Medulla oblongata (tissue), 1 donor: ENCODE measurements at regions not wholly inside any gene's neighbourhood (a gene's known extent, or its start where the extent isn't known, plus 50 kb on each side); places are given as distances from the start of the nearest gene placed in this dataset.

ENCODE experiments used
- DNase-seq: peaks from one replicate; pipeline ENCODE4 v3.0.0-alpha.2; 2015; ENCODE audit errors: extremely low spot score

DNA sequence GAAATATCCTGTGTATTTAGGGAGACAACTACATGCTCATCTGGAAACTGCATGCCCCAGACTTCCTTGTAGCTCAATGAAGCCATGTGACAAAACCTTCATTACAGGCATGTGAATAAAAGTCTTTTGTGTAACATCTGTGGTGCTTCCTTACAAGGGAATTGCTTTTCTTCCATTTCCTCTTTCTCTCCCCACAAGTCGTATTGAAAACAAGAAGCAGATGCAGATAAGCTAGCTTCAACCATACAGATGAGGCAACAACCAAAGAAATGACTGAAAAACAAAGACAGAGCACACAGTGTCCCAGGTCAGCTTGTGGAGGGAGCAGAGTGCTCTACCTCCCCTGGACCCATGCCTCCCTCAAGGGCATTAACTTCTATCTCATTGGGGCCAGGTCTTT is 115.8 kb upstream of the INPP4B start:
- peak; percentile 88 for DNase-seq

DNA sequence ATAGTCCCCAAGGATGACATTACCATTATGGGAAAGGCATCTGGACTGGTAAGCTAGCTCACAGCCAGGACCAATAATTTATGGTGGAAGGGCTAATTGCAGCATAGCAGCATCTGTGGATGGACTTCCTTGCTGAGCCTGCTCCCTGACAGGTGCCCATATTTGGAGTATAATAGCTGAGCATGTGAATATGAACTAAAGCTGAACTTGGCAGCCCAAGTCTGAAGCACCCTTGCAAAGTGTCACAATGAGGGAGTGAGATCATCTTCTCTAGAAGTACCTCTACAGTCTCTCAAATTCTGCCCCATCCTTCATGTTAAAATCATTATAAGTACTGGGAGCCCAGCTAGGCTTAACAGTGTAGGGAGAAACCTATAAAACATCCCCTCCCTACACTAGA is 128.2 kb upstream of the INPP4B start:
- DNase-seq, result no peak

DNA sequence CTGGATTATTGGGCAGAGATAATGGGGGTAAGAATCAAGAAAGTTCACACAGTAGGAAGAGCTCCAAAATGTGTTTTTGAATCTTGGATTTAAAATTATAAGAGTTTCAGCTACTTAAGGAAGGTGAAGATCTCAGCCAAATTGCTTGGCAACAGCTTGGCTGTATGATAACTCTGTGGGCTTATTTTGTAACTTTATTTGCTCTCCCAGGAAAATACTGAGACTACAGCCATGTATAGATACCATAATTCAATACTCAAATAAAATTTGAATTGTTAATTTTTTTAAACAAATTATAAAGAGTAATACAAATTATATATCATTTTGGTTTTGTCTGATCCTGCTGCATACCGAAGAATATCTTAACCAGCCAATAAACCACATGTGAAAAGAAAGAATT is 129.5 kb upstream of the INPP4B start:
- DNase-seq, result no peak

DNA sequence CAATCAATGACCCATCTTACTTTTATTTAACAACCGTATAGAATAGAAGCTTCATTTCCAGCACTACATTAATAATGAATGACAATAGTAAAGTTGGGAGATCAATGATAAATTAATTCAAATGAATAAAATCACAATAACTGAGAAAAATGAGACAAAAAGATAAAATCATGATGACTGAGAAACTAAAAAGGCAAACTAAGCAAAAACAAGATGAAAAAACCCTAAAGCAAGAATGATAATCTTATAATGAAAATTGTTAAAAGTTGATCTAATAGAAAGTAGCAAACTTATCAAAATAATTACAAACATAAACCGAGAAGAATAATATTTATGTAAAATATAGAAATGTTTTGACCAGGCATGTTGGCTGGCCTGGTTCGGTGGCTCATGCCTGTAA is 130.4 kb upstream of the INPP4B start:
- no peak for DNase-seq

DNA sequence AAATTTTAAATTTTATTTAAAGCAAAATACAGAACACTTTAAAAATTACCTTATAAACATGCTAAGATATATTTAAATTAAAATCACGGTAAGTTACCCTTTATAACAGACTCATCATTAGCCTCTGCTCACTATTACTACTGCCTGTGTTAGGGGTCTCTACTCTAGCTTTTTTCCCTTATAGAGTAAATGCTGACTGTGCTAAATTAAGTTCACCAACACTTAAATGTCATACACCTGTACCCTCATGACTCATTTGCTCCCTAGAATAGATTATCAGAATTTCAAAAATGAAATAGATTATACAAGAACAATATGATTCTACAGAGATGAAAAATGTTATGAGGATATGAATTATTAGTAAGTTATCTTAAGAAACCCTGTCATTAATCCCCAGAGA is 131.1 kb upstream of the INPP4B start:
- no peak for DNase-seq

DNA sequence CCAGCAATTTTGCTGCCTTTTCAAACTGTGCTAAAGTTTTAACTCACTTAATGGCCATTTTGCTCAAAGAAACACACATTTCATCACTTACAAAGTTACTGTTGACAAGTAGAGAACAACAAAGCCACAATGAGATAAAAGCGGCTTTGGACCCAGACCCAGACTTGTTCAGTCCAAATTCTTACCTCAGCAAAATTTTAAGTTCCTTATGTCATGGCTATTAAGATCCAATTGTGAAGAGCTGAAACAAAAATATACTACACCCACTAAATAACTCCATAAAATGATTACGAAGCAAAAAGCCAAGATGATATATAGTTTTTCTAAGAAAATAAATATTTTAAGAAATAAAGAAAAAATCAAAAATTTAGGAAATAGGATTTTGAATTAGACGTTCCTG is 137.0 kb upstream of the INPP4B start:
- no peak for DNase-seq

DNA sequence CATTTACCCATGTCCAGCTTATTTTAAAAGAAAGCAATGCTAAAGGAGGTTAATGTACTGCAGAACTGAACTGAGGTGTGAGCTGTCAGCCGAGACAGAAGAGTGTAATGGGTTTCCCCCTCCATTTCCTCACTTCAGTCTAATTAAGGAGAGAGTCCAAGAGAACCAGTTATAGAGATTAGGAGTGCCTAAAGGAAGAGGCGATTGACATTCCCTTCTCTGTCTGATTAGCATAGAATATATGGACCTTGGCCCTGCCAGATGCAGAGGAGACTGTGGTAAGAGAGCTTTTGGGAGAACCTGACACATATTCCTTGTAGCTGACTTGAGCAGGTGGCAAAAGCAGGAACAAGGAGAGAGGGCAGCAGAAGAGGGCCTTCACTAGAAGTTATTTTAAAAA is 137.5 kb upstream of the INPP4B start:
- DNase-seq, result no peak

DNA sequence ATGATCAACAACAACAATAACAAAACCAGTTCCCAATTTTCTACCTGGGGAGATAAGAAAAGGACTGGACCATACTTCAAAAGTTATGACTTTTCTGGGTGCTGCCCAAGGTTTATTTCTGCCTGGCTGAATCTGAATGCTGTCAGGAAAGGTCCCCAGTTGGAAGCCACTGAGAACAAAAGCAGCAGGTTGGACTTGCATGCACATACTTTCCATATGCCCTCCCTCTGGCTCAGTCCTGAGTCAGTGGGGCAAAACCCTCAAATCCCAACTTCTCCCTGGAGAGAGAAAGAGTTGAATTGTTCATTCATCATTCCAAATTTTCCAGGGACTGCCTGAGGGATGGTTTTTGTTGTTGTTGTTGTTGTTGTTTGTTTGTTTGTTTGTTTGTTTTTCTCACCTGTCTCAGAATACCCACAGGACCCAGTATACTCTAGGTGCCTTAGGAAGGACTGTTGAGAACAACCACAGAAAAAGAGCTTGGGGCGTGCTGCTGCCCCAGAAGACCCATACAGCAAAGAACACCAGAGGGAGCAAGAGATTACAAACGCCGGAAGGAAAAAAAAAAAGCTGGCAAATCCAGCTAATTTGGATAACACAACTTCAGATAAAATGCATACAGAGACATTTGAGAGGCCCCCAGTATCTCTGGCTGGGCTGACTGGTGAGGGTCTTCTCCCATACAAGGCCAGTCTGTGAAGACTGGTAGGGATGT is 138.9 kb upstream of the INPP4B start:
- no peak for DNase-seq

DNA sequence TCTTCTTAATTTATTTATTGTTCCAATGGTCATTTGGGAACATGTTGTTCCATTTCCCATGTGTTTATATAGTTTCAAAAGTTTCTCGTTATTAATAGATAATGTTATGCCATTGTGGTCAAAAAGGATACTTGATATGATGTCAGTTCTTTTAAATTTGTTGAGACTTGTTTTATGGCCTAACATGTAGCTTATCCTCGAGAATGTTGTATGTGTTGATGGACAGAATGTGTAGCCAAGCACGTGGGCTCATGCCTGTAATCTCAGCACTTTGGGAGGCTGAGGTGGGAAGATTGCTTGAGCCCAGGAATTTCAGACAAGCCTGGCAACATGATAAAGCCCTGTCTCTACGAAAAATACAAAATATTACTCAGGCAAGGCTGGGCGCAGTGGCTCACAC is 168.5 kb upstream of the USP38 start:
- no peak for DNase-seq

DNA sequence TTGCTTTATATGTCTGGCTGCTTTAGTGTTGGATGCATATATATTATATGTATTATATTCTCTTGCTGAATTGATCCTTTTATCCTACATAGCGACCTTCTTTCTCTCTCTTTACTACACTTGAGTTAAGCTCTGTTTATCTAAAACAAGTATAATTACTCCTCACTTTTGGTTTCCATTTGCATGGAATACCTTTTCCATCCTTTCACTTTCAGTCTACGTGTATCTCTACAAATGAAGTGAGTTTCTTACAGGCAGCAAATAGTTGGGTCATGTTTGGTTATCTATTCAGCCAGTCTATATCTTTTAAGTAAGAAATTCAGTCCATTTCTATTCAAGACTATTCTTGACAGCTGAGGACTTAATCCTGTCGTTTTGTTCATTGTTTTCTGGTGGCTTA is 167.5 kb upstream of the USP38 start:
- no peak for DNase-seq

DNA sequence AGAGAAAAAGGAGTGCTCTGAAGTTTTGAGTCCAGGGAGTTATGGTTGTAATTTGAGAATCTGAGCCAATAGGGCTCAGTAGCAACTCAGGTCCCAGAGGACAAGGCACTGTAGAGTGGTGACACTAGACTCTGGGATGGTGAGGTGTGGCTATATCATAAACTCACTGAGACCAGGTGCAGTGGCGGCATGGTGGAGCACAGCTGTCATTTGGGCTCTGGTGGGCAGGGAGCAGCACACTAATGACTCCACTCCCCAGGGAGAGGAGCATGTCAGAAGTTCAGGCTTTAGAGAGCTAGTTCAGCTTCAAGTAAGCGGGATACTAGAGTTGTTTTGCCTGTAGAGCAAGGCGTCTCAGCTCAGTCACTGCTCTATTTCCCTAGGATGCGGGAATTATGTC is 165.4 kb upstream of the USP38 start:
- no peak for DNase-seq

DNA sequence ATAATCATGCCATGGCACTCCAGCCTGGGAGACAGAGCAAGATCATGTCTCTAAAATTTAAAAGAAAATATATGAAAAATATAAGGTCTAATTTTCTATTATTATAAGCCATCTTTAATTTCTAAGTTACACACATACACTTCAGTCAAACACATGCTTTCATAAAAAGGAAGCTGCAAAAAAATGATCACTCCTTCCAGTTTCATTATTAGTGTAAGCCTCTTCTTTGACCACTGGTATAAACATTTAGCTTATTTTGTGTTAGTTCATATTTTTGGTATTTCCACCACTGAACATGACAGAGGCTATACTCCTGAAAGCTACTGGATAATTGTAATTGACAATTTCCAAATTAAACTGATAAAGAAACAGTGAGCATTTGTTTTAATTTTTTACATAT is 163.3 kb upstream of the USP38 start:
- DNase-seq, result peak; percentile 47

DNA sequence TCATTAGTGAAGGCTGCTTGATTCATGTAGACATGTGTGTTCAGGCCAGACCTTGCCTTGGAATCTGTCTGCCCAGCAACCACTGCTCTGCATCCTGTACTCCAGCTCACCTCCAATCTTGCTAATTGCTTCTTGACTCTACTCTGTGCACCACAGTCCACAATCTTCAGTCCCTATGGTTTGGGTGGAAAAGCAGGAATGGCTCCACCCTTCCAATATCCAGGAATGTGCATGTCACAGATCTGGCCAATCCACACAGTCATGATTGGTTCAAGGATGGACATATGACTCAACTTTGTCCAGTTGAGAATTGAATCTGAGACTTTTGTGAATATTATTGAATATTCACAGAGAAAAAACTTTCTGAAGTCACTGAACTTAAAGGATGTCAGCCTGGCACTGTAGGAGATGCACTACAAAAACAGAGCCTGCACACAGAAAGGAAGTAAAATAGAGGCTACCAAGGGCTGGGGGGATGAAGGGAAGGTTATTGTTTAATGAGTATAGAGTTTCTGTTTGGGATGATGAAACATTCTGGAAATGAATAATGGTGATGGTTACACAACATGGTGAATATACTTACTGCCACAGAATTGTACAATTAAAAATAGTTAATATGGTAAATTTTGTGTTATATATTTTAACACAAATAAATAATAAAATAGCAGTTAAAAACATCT is 161.3 kb upstream of the USP38 start:
- DNase-seq, result no peak

DNA sequence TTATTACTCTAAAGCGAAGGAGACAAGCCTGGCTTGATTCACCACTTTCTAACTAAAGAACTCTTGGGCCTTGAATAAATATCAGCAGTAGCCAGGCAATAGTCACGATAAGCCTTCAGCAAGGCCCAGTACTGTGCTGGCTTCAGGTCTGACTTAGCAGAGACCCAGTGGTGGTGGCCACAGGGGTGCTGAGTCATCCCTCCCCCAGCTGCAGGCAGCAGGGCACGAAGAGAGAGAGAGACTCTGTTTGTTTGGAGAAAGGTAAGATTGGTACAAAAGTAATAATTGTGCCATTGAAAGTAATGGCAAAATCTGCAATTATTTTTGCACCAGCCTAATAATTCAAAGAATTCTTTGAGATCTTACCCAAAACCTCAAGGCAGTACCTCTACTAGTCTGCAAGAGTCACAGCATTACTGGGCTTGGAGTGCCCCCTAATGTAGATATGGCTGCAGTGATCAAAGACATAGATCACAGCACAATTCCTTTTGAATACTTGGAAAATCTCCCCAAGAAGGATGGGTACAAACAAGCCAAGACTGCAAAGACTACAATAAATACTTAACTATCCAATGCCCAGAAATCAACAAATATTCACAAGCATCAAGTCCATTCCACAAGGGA is 159.5 kb upstream of the USP38 start:
- peak; percentile 57 for DNase-seq

DNA sequence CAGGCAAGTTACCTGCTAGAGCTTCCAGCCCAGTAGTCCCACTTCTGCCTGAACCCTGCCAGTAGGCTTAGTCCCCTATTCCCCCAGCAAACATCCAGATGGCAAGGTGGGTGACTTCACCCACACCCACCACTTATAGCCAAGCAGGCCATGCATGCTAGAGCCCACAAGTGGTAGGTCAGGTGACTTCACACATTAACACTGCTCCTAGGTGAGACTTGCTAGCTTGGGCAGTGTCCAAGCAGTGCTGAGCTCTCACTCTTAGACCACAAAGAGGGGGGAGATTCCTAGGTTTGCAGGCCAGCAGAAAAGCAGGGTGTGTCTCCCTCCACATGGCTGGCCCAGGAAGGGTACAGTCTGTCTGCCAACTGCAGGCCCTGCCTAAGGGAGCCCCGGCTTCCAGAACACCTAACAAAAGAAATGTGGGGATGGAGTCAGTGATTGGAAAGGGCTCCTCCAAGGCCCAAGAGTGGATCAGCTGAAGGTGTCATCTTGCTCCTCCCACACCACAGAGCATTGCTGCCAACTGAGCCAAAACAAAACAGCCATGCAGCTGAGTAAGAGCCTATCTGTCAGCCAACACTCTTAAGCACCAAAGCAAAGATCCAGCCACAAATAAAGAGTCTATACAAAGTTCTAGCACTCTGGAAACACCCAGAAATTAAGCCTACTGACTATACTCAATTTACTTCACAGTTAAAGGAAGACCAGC is 158.1 kb upstream of the USP38 start:
- no peak for DNase-seq

DNA sequence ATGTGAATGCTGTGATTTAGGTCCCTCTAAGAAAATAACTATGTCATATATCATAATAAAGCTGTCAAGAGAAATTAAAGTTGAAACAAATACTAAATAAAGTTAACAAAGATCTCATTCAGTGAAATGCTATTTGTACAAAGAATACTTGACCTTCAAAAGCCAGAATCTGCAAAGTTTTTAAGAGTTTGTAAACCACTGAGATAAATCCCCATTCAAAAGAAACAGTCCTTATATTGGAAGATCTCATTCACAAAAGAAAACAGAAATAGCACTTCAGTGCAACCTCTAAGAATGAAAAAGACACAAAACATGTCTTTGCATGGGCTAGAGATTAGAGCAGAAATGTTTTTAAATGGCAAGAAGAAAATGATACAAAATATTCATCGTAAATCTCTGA is 149.1 kb upstream of the USP38 start:
- no peak for DNase-seq

DNA sequence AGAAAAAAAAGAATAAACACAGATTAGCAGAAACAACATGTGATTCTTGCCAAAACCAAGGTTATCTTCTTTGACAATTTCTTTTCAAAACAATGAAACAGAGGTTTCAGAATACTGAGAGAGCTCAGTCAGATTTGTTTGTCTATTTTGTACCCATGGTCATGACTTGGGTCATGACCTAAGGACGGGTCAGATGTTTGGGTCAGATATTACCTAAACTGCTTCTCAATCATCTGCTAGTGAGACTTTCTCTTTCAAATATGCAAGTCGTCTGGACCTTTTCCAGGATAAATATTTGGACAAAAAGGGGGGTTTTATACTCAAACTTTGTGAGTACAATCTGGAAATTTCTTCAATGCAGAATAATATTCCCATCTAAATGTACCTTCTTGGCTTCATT is 148.3 kb upstream of the USP38 start:
- DNase-seq, result no peak

DNA sequence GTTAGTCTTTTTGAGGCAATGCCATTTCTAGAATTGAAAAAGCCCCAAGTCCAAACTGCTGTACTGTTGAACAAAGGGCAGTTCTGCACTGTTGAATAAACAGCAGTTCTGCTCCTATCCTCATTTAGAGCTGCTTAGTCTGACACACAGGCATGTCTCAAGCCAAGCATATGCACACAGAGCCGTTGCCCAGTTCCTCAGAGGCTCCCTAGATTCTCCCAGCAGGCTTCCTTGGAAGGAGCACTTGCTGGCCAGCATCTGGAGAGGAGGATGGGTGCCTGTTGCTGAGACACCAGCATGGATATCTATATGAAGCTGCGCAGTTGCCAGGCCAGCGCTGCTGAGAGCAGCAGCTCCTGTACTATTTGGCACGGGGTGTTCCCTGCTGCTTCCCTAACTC is 138.3 kb upstream of the USP38 start:
- DNase-seq, result peak; percentile 68

DNA sequence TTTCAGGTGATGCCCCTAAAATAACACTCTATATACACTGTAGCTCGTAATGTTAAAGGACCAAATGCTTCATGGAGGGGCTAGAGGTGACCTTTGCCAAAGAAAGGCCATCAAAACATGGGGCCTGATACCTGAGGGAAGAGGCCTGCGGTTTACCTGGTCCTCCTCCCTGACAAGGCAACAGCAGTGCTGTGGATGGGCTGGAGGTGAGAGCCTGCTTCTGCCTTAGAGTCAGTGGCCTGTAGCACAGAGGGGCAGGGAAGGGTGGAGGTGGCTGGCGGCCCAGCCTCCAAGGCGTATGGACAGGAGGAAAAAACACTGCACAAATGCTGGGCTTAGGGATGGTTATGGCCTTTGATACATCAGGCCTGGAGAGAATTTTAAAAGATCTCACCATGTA is 137.8 kb upstream of the USP38 start:
- no peak for DNase-seq

DNA sequence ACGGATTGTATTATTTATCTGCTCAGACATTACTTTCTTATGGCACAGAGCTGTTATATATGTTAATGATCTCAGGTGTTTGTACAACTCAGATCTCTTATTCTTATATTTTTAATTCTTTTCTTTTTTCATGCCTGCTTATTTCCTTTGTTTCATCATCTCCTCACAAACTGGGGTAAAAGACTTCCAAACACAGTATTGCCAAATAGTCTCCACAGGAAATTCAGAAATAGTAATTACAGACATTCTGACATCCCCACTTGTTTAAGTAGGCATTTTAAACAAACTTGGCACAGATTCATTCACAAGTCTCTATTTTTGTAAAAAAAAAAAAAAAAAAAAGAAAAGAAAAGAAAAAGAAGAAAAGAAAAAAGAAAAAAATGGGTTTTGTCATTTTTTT is 129.7 kb upstream of the USP38 start:
- no peak for DNase-seq

DNA sequence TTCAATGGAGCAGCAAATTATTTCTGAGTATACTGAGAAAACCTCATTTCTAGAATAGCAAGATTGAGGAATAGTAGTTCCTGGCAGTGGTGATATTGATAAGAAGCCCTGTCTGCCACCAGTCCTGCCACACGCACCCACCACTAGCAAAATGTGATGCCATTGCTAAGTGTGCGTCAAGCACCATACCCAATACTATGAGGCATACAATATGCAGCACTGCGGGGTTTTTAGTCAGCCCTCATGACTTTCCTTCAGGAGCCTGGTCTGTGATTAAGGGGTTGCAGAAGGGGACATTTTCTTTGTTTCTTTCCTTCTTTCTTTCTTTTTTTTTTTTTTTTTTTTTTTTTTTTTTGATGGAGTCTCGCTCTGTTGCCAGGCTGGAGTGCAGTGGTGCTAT is 128.7 kb upstream of the USP38 start:
- no peak for DNase-seq

DNA sequence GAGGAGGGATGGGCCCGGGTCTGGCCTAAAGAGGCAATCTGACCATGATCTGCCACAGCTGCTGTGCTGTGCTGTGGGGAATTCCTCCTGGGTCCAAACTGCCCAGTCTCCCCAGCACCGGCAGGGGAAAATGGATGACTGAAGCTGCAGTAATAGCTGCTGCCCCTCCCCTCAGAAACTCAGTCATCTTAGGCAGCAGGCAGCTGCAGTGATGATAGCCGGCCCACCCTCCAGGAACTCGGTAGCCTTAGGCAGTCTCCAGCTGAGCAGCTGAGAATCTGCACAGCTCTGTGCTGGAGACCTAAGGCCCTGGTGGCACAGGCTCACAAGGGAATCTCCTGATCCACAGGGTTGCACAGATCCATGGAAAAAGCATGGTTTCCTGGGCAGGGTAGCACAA is 113.4 kb upstream of the USP38 start:
- DNase-seq, result no peak

DNA sequence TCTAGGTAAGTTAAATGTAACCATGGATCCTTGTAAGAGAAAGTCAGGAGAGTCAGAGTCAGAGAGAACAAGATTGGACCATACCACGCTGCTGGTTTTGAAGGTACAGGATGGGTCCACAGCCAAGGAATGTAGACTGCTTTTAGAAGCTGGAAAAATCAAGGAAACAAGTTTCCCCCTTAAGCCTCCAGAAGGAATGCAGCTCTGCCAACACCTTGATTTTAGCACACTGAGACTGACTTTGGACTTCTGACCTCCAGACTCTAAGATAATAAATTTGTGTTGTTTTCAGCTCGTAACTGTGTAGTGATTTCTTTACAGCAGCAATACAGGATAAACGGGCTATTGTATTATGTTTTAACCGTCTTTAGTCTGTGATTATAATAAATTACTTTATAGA is 108.0 kb upstream of the USP38 start:
- DNase-seq, result no peak
